Sigmoid colon (tissue), 6 donors: ENCODE measurements at regions not wholly inside any gene's neighbourhood (a gene's known extent, or its start where the extent isn't known, plus 50 kb on each side); places are given as distances from the start of the nearest gene placed in this dataset.

Source experiments
- DNase-seq: peaks from one replicate; pipeline ENCODE4 v3.0.0-alpha.2; 2019
- H3K27ac ChIP-seq, 4 donors: fragments of 200-600 bp; sonication (generic); one replicate each; pipeline ENCODE4 v1.5.1; 2016 to 2019; ENCODE audit warnings: mild to moderate bottlenecking in 1 of 4
- H3K27me3 ChIP-seq, 3 donors: fragments of 200-600 bp; sonication (generic); one replicate each; pipeline ENCODE4 v1.5.1; 2019; ENCODE audit warnings: mild to moderate bottlenecking in 1 of 3
- H3K36me3 ChIP-seq, 4 donors: fragments of 200-600 bp; sonication (generic); one replicate each; pipeline ENCODE4 v1.5.1; 2016 to 2019
- H3K4me1 ChIP-seq, 4 donors: fragments of 200-600 bp; sonication (generic); one replicate each; pipeline ENCODE4 v1.5.1; 2017 to 2019
- H3K4me3 ChIP-seq, 4 donors: fragments of 200-600 bp; sonication (generic); one replicate each; pipeline ENCODE4 v1.5.1; 2017 to 2019; ENCODE audit warnings: mild to moderate bottlenecking in 2 of 4, moderate library complexity in 1 of 4
- H3K9me3 ChIP-seq, 4 donors: fragments of 200-600 bp in 3 of 4; sonication (generic) in 3 of 4; one replicate each; pipeline versions ENCODE4 v1.5.1 to v1.6.1; 2013 to 2019
- EP300 ChIP-seq, 4 donors: sonication (generic); formaldehyde crosslinking; IDR thresholded peaks; one replicate each; pipeline ENCODE4 v1.6.1; 2017; ENCODE audit warnings: antibody characterized with exemption in 4 of 4
- POLR2A ChIP-seq, 2 donors: fragments of 450-650 bp; IDR thresholded peaks; one replicate each; pipeline ENCODE4 v1.6.1; 2016; ENCODE audit warnings: antibody characterized with exemption in 2 of 2, mild to moderate bottlenecking in 2 of 2, moderate library complexity in 2 of 2
- POLR2AphosphoS5 ChIP-seq, 4 donors: sonication (generic); formaldehyde crosslinking; IDR thresholded peaks; one replicate each; pipeline ENCODE4 v1.6.1; 2017; ENCODE audit warnings: antibody characterized with exemption in 4 of 4
- WGBS, 2 donors: extraction: QIAGEN DNeasy Blood & Tissue Kit; methylation state at CpG; one replicate each; pipeline ENCODE4 v1.1.7; 2013; 5-methylcytosine and 5-hydroxymethylcytosine counted together
- intact Hi-C: fragments of 100-400 bp; cut with DNase I; formaldehyde crosslinking; loops from one replicate; pipeline ENCODE4 v1.15.1; 2023
- TF ChIP-seq, protein P1 (sequence below), 4 experiments: fragments of 450-650 bp in 3 of 4; fragments of 200-600 bp in 1 of 4; IDR thresholded peaks; one replicate each; pipeline ENCODE4 v1.5.1; 2016 to 2019; ENCODE audit warnings: antibody characterized with exemption in 4 of 4, mild to moderate bottlenecking in 3 of 4, moderate library complexity in 2 of 4
- donor health status: healthy with polysubstance abuse.
- donor health status: healthy.

- TF ChIP-seq, protein P1, sequence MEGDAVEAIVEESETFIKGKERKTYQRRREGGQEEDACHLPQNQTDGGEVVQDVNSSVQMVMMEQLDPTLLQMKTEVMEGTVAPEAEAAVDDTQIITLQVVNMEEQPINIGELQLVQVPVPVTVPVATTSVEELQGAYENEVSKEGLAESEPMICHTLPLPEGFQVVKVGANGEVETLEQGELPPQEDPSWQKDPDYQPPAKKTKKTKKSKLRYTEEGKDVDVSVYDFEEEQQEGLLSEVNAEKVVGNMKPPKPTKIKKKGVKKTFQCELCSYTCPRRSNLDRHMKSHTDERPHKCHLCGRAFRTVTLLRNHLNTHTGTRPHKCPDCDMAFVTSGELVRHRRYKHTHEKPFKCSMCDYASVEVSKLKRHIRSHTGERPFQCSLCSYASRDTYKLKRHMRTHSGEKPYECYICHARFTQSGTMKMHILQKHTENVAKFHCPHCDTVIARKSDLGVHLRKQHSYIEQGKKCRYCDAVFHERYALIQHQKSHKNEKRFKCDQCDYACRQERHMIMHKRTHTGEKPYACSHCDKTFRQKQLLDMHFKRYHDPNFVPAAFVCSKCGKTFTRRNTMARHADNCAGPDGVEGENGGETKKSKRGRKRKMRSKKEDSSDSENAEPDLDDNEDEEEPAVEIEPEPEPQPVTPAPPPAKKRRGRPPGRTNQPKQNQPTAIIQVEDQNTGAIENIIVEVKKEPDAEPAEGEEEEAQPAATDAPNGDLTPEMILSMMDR (IDR thresholded peaks at IDR 0.05), result no peak
- TF ChIP-seq EP300 (IDR thresholded peaks at IDR 0.05) (no peak), POLR2A (IDR thresholded peaks at IDR 0.05) (no peak), POLR2AphosphoS5 (IDR thresholded peaks at IDR 0.05) (no peak)
- no peaks in the 10 kb centered on the region for H3K36me3 ChIP-seq
- no peak overlapping the region for H3K27ac ChIP-seq
- no peak for DNase-seq
- H3K27me3 ChIP-seq, result no peaks in the 10 kb centered on the region
- intact Hi-C loops, result no loop called here
- WGBS, 2 donors, result 75 to 80% methylated on average over 4 of the region's 4 CpGs
- H3K4me3 ChIP-seq, result no peak overlapping the region
- no peaks in the 10 kb centered on the region for H3K4me1 ChIP-seq
- no peaks in the 10 kb centered on the region for H3K9me3 ChIP-seq
These were observed 192.4 kb upstream of the API5 start for GRCh38 chr11:43119275-43119970.

- intact Hi-C loops, result no loop called here
These were observed 189.2 kb upstream of the API5 start for GRCh38 chr11:43122546-43122945.

DNA sequence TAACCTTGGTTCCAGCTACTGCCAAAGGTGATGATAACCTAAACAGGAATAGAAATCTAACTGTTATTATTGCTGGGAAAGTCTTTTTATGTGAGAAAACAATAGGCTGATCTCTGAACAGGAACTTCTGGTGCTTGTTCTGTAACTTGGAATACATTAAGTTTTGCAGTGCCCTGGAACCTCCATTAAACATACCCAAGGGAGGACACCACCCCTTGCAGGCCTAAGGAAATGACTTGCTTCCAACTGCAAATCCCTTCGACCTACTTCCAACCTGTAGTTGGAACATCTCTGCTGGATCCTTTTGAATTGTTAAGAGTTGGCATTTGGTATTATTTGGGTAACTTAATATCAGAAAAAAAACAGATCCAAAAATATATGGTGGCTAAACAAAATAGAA is 188.4 kb upstream of the API5 start:
- TF ChIP-seq EP300 (IDR thresholded peaks at IDR 0.05) (no peak), POLR2AphosphoS5 (IDR thresholded peaks at IDR 0.05) (no peak), POLR2A (IDR thresholded peaks at IDR 0.05) (no peak)
- TF ChIP-seq, protein P1 (IDR thresholded peaks at IDR 0.05), result no peak
- intact Hi-C loops, result no loop called here
- Histone ChIP-seq H3K36me3 (no peaks in the 10 kb centered on the region), H3K9me3 (no peaks in the 10 kb centered on the region), H3K4me1 (no peaks in the 10 kb centered on the region), H3K27ac (no peak overlapping the region), H3K4me3 (no peak overlapping the region), H3K27me3 (no peaks in the 10 kb centered on the region)
- 45 to 49% methylated on average over 1 of the region's 1 CpG for WGBS, 2 donors
- no peak for DNase-seq

More at GRCh38 chr11:43122546-43122945, 189.2 kb upstream of the API5 start:
- Histone ChIP-seq H3K9me3 (no peaks in the 10 kb centered on the region), H3K4me3 (no peak overlapping the region), H3K4me1 (no peaks in the 10 kb centered on the region), H3K27ac (no peak overlapping the region), H3K36me3 (no peaks in the 10 kb centered on the region), H3K27me3 (no peaks in the 10 kb centered on the region)
- TF ChIP-seq POLR2AphosphoS5 (IDR thresholded peaks at IDR 0.05) (no peak), POLR2A (IDR thresholded peaks at IDR 0.05) (no peak), EP300 (IDR thresholded peaks at IDR 0.05) (no peak)
- TF ChIP-seq, protein P1 (IDR thresholded peaks at IDR 0.05), result no peak
- 88 to 90% methylated on average over 3 of the region's 3 CpGs for WGBS, 2 donors
- DNase-seq, result no peak

- no peaks in the 10 kb centered on the region for H3K36me3 ChIP-seq
- no peaks in the 10 kb centered on the region for H3K27me3 ChIP-seq
- no peaks in the 10 kb centered on the region for H3K9me3 ChIP-seq
- intact Hi-C loops, result no loop called here
- TF ChIP-seq POLR2AphosphoS5 (IDR thresholded peaks at IDR 0.05) (no peak), EP300 (IDR thresholded peaks at IDR 0.05) (no peak), POLR2A (IDR thresholded peaks at IDR 0.05) (no peak)
- TF ChIP-seq, protein P1 (IDR thresholded peaks at IDR 0.05), result no peak
- 74 to 78% methylated on average over 3 of the region's 3 CpGs for WGBS, 2 donors
- no peak for DNase-seq
- H3K4me3 ChIP-seq, result no peak overlapping the region
- no peaks in the 10 kb centered on the region for H3K4me1 ChIP-seq
- H3K27ac ChIP-seq, result no peak overlapping the region
These were observed 187.4 kb upstream of the API5 start for GRCh38 chr11:43124272-43124935.
